Common myeloid progenitor, CD34-positive (primary cell): ENCODE measurements at regions not wholly inside any gene's neighbourhood (a gene's known extent, or its start where the extent isn't known, plus 50 kb on each side); places are given as distances from the start of the nearest gene placed in this dataset.

ENCODE experiments used
- CTCF ChIA-PET: fragments of 350-600 bp; sonication (Branson Sonifier 250); formaldehyde crosslinking; loops from one replicate; lab custom pipeline; 2021; ENCODE audit warnings: antibody characterized with exemption; lab: Charles Lee
- POLR2A ChIA-PET: fragments of 350-600 bp; sonication (Branson Sonifier 250); formaldehyde crosslinking; loops from one replicate; lab custom pipeline; 2021; ENCODE audit warnings: antibody characterized with exemption; lab: Charles Lee
- DNase-seq, 3 donors: peaks; one replicate each; pipeline versions ENCODE4 v3.0.0 to v3.0.0-alpha.2; 2013
- H3K27ac ChIP-seq, 2 experiments: 1 replicate in 1 of 2; 2 replicates in 1 of 2; pipeline ENCODE4 v1.7.0; 2013; ENCODE audit warnings: inconsistent platforms in 2 of 2, low read length in 2 of 2, mild to moderate bottlenecking in 2 of 2, low read depth in 1 of 2, moderate library complexity in 1 of 2; ENCODE audit not compliant: severe bottlenecking in 2 of 2, insufficient read depth in 1 of 2, poor library complexity in 1 of 2
- H3K27me3 ChIP-seq, 5 experiments: replicated peaks in 2 of 5; 1 replicate in 3 of 5; 2 replicates in 2 of 5; pipeline versions ENCODE4 v1.6.1 to v1.7.0; 2013; ENCODE audit warnings: low read length in 4 of 5, mild to moderate bottlenecking in 2 of 5, moderate library complexity in 2 of 5, inconsistent platforms in 1 of 5; ENCODE audit not compliant: insufficient read depth in 5 of 5, control insufficient read depth in 4 of 5
- H3K36me3 ChIP-seq, 4 experiments: 1 replicate in 2 of 4; 2 replicates in 2 of 4; pipeline versions ENCODE4 v1.6.1 to v1.7.0; 2013; ENCODE audit warnings: low read length in 3 of 4, control low read depth in 1 of 4, mild to moderate bottlenecking in 1 of 4; ENCODE audit not compliant: control insufficient read depth in 4 of 4, insufficient read depth in 4 of 4
- H3K4me1 ChIP-seq, 4 experiments: 1 replicate in 3 of 4; 2 replicates in 1 of 4; pipeline versions ENCODE4 v1.6.1 to v1.7.1; 2013; ENCODE audit warnings: low read length in 3 of 4, mild to moderate bottlenecking in 3 of 4, control low read depth in 1 of 4, inconsistent platforms in 1 of 4, moderate library complexity in 1 of 4; ENCODE audit not compliant: control insufficient read depth in 4 of 4, insufficient read depth in 4 of 4; ENCODE audit errors: control extremely low read depth in 1 of 4
- H3K4me3 ChIP-seq, 7 experiments: 1 replicate in 4 of 7; 2 replicates in 3 of 7; pipeline versions ENCODE4 v1.5.1 to v1.7.0; 2013; ENCODE audit warnings: mild to moderate bottlenecking in 7 of 7, low read length in 6 of 7, moderate library complexity in 6 of 7, inconsistent platforms in 2 of 7, low read depth in 2 of 7, control low read depth in 1 of 7; ENCODE audit not compliant: insufficient read depth in 4 of 7, control insufficient read depth in 1 of 7; ENCODE audit errors: extremely low read depth in 1 of 7
- H3K9me3 ChIP-seq, 5 experiments: 1 replicate in 4 of 5; 2 replicates in 1 of 5; pipeline versions ENCODE4 v1.6.1 to v1.7.1; 2013; ENCODE audit warnings: low read length in 4 of 5, mild to moderate bottlenecking in 2 of 5, inconsistent platforms in 1 of 5, low read depth in 1 of 5, moderate library complexity in 1 of 5; ENCODE audit not compliant: control insufficient read depth in 4 of 5, insufficient read depth in 2 of 5; ENCODE audit errors: control extremely low read depth in 1 of 5
- WGBS: methylation state at CpG from one replicate; pipeline ENCODE4 v1.1.5; 2013; ENCODE audit not compliant: insufficient coverage; 5-methylcytosine and 5-hydroxymethylcytosine counted together

GRCh38 chr4:137378393-137378792 is 153.9 kb downstream of the PCDH18 start:
- no peak overlapping the region for H3K4me3 ChIP-seq
- no peak overlapping the region for H3K27ac ChIP-seq
- H3K4me1 ChIP-seq = no peaks in the 10 kb centered on the region
- no peaks in the 10 kb centered on the region for H3K27me3 ChIP-seq
- 83% methylated on average over 2 of the region's 3 CpGs for WGBS
- H3K9me3 ChIP-seq = no peaks in the 10 kb centered on the region
- ChIA-PET CTCF (no interaction called here), POLR2A (no interaction called here)
- no peak for DNase-seq
- no peaks in the 10 kb centered on the region for H3K36me3 ChIP-seq

GRCh38 chr4:137376312-137376711 is 156.0 kb downstream of the PCDH18 start:
- DNase-seq = no peak
- 100% methylated on average over 1 of the region's 2 CpGs for WGBS
- Histone ChIP-seq H3K36me3 (no peaks in the 10 kb centered on the region), H3K9me3 (no peaks in the 10 kb centered on the region), H3K27me3 (no peaks in the 10 kb centered on the region), H3K27ac (no peak overlapping the region), H3K4me1 (no peaks in the 10 kb centered on the region), H3K4me3 (no peak overlapping the region)
- CTCF ChIA-PET = no interaction called here
- POLR2A ChIA-PET = interaction anchor here (0.6 kb wide), 1 partner anchor 1569 kb away, joined by 4 read pairs; no protein-coding TSS in a partner anchor

GRCh38 chr4:137375111-137375850 is 157.0 kb downstream of the PCDH18 start:
- CTCF ChIA-PET = no interaction called here
- Histone ChIP-seq H3K4me1 (no peaks in the 10 kb centered on the region), H3K9me3 (no peaks in the 10 kb centered on the region), H3K36me3 (no peaks in the 10 kb centered on the region), H3K4me3 (no peak overlapping the region), H3K27me3 (no peaks in the 10 kb centered on the region), H3K27ac (no peak overlapping the region)
- DNase-seq = no peak
- 73% methylated on average over 2 of the region's 2 CpGs for WGBS
- POLR2A ChIA-PET = no interaction called here

GRCh38 chr4:137370679-137371078 is 161.6 kb downstream of the PCDH18 start:
- Histone ChIP-seq H3K27me3 (no peaks in the 10 kb centered on the region), H3K36me3 (no peaks in the 10 kb centered on the region), H3K4me3 (no peak overlapping the region), H3K9me3 (no peaks in the 10 kb centered on the region), H3K4me1 (no peaks in the 10 kb centered on the region), H3K27ac (no peak overlapping the region)
- no CpG with 5 or more reads among the region's 2 CpGs for WGBS
- DNase-seq = no peak
- POLR2A ChIA-PET = no interaction called here
- CTCF ChIA-PET = no interaction called here

- Histone ChIP-seq H3K9me3 (no peaks in the 10 kb centered on the region), H3K27me3 (no peaks in the 10 kb centered on the region), H3K4me1 (no peaks in the 10 kb centered on the region), H3K36me3 (no peaks in the 10 kb centered on the region), H3K27ac (no peak overlapping the region), H3K4me3 (no peak overlapping the region)
- no peak for DNase-seq
- POLR2A ChIA-PET = no interaction called here
- CTCF ChIA-PET = no interaction called here
- WGBS = 90% methylated on average over 2 of the region's 3 CpGs
Measured at GRCh38 chr4:137370206-137370633, 162.1 kb downstream of the PCDH18 start.

GRCh38 chr4:137367620-137368019 is 164.7 kb downstream of the PCDH18 start:
- ChIA-PET POLR2A (no interaction called here), CTCF (no interaction called here)
- no peaks in the 10 kb centered on the region for H3K9me3 ChIP-seq
- no peak overlapping the region for H3K27ac ChIP-seq
- H3K4me3 ChIP-seq = no peak overlapping the region
- WGBS = no CpG with 5 or more reads among the region's 2 CpGs
- H3K4me1 ChIP-seq = no peaks in the 10 kb centered on the region
- no peaks in the 10 kb centered on the region for H3K36me3 ChIP-seq
- DNase-seq = no peak
- H3K27me3 ChIP-seq = no peaks in the 10 kb centered on the region

GRCh38 chr4:137363496-137363895 is 168.8 kb downstream of the PCDH18 start:
- Histone ChIP-seq H3K9me3 (no peaks in the 10 kb centered on the region), H3K27me3 (no peaks in the 10 kb centered on the region), H3K4me1 (no peaks in the 10 kb centered on the region), H3K36me3 (no peaks in the 10 kb centered on the region), H3K27ac (no peak overlapping the region), H3K4me3 (no peak overlapping the region)
- no CpG with 5 or more reads among the region's 4 CpGs for WGBS
- ChIA-PET POLR2A (no interaction called here), CTCF (no interaction called here)
- no peak for DNase-seq
